BLaER1 treated with 17β-estradiol and CSF1 and Interleukin-3, amounts not matched to agents 10 nM and 100 nM (cell line): ENCODE measurements at regions not wholly inside any gene's neighbourhood (a gene's known extent, or its start where the extent isn't known, plus 50 kb on each side); places are given as distances from the start of the nearest gene placed in this dataset.
"Not testable (repeated sequence)": the region's sequence is repeated elsewhere in the genome, so short reads cannot be mapped to it uniquely, and the experiment has no call there.

Experiments used
- H3K27ac ChIP-seq, 11 experiments: shearing (Covaris generic); formaldehyde crosslinking; 2 replicates each; pipeline ENCODE4 v1.8.1; 2022
- H3K27me3 ChIP-seq, 11 experiments: shearing (Covaris generic); formaldehyde crosslinking; 2 replicates each; pipeline ENCODE4 v1.8.1; 2022
- H3K36me3 ChIP-seq, 11 experiments: shearing (Covaris generic); formaldehyde crosslinking; 2 replicates each; pipeline ENCODE4 v1.8.1; 2022
- H3K4me1 ChIP-seq, 10 experiments: shearing (Covaris generic); formaldehyde crosslinking; 2 replicates each; pipeline ENCODE4 v1.8.1; 2022
- H3K4me2 ChIP-seq, 11 experiments: shearing (Covaris generic); formaldehyde crosslinking; 2 replicates each; pipeline ENCODE4 v1.8.1; 2022
- H3K4me3 ChIP-seq, 10 experiments: shearing (Covaris generic); formaldehyde crosslinking; 2 replicates each; pipeline ENCODE4 v1.8.1; 2022
- H3K9ac ChIP-seq, 11 experiments: shearing (Covaris generic); formaldehyde crosslinking; 2 replicates each; pipeline ENCODE4 v1.8.1; 2022
- H3K9me3 ChIP-seq, 11 experiments: shearing (Covaris generic); formaldehyde crosslinking; replicated peaks in 1 of 11; 2 replicates each; pipeline ENCODE4 v1.8.1; 2022
- H4K20me1 ChIP-seq, 11 experiments: shearing (Covaris generic); formaldehyde crosslinking; 2 replicates each; pipeline ENCODE4 v1.8.1; 2022
- Cebpa-rat ChIP-seq, 11 experiments: shearing (Covaris generic); IDR thresholded peaks; 2 replicates each; pipeline ENCODE4 v1.8.1; 2022

DNA sequence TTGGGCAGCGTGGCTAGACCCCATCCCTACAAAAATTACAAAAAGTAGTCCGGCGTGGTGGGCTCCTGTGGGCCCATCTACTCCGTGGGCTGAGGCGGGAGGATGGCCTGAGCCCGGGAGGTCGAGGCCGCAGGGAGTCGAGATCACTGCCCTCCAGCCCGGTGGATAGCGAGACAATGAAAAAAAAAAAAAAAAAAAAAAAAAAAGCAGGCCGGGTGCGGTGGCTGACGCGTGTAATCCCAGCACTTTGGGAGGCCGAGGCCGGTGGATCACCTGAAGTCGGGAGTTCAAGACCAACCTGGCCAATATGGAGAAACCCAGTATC, 110.5 kb upstream of the LPCAT1 start:
- no peaks in the 10 kb centered on the region for H3K9me3 ChIP-seq
- H3K4me1 ChIP-seq = peaks cover 0 to 46% (median 42%) of the 10 kb centered on the region in 10 experiments; a peak in 17 of 20 replicates
- no peak for TF ChIP-seq Cebpa-rat (IDR thresholded peaks at IDR 0.05)
- H3K27ac ChIP-seq = peak overlapping the region; percentile 66 to 84 (median 76); a peak in 20 of 22 replicates
- peaks cover 26 to 68% (median 36%) of the 10 kb centered on the region in 11 experiments for H3K27me3 ChIP-seq
- peaks cover 0 to 10% (median 0%) of the 10 kb centered on the region in 11 experiments; a peak in 5 of 22 replicates for H4K20me1 ChIP-seq
- H3K4me2 ChIP-seq = peak overlapping the region; percentile 80 to 99 (median 96)
- peak overlapping the region; percentile 72 to 84 (median 81); a peak in 21 of 22 replicates for H3K9ac ChIP-seq
- peak overlapping the region; percentile 51 to 83 (median 67) for H3K4me3 ChIP-seq
- peaks cover 0 to 5% (median 0%) of the 10 kb centered on the region in 11 experiments; a peak in 2 of 22 replicates for H3K36me3 ChIP-seq

DNA sequence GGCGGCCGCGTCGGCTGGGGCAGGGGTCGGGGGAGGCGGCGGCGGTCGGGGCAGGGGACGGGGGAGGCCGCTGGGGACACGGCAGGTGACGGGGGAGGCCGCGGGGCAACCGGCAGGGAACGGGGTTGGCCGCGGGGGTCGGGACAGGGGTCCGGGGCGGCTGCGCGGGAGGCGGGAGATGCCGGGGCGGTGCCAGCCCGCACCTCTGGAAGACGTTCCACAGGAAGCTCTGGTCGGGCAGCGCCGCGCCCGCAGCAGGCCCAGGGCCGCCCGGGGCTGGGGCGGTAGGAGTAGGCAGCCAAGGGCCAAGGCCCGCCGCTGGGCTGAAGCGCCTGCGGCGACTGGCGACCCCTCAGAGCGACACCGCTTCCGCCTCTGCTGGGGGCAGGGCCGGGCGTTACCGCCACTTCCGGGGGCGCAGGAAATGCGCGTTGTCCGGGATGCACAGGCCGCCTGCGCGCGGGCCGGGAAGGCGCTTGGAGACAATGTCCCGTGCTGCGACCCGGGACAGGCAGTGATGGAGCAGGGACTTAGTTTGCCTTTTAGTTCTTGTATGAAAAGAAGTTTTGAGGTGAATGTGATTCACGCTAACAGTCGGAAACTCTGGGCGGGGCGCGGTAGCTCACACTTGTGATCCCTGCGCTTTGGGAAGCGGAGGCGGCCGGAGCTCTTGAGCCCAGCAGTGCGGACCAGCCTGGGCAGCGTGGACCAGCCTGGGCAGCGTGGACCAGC, 110.0 kb upstream of the LPCAT1 start:
- Histone ChIP-seq H3K9me3 (no peaks in the 10 kb centered on the region), H3K9ac (peak overlapping the region; percentile 72 to 84 (median 81)), H3K4me2 (peak overlapping the region; percentile 80 to 99 (median 96)), H3K27me3 (peaks cover 26 to 63% (median 36%) of the 10 kb centered on the region in 11 experiments), H3K4me1 (peaks cover 0 to 40% (median 36%) of the 10 kb centered on the region in 10 experiments; a peak in 17 of 20 replicates), H4K20me1 (peaks cover 0 to 5% (median 0%) of the 10 kb centered on the region in 11 experiments; a peak in 5 of 22 replicates), H3K4me3 (peak overlapping the region; percentile 51 to 83 (median 67)), H3K36me3 (peaks cover 0 to 5% (median 0%) of the 10 kb centered on the region in 11 experiments; a peak in 2 of 22 replicates), H3K27ac (peak overlapping the region; percentile 66 to 84 (median 76); a peak in 21 of 22 replicates)
- TF ChIP-seq Cebpa-rat (IDR thresholded peaks at IDR 0.05) = no peak

DNA sequence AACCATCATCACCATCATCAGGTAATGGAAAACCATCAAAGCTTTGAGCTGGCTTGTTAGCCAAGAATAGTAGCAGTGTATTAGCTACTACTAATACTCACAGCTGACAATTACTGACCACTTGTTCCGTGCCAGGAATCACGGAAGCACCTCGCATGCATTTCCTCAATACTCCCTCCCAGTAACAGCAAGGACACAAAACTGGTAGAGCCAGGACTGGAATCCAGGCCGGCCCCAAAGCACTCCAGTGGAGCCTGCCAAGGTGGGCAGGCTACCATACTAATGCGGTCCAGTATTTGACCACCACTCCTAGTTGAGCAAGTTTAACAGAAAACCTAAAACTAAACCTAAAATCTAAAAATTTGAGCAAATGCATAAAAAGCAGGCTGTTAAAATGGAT, 107.2 kb upstream of the LPCAT1 start:
- H3K9ac ChIP-seq, H3K4me2 ChIP-seq, H3K9me3 ChIP-seq, H3K27ac ChIP-seq, H4K20me1 ChIP-seq, H3K4me3 ChIP-seq: not testable (repeated sequence)
- peaks cover 0 to 26% (median 20%) of the 10 kb centered on the region in 10 experiments; a peak in 16 of 20 replicates for H3K4me1 ChIP-seq
- peaks cover 0 to 11% (median 0%) of the 10 kb centered on the region in 11 experiments; a peak in 2 of 22 replicates for H3K36me3 ChIP-seq
- H3K27me3 ChIP-seq = peaks cover 14 to 36% (median 22%) of the 10 kb centered on the region in 11 experiments

DNA sequence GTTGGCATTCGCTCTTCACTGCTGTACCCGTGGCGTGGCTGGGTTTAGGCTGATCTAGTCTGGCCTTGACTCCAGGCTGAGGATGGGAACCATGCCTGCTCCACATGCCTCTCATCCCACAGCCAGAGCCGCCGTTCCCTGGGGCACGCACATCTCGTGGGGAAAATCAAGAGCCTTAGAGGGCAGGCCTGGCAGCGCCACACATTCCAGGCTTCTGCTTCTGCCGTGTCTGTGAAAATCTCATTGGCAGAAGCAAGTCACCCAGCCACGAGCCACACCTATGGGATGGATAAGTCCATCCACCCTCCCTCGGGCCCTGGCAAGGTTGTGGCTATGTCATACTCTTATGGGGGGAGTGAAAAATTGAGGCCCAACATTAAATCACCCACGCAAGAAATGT, 102.6 kb upstream of the LPCAT1 start:
- Histone ChIP-seq H3K4me1 (peaks cover 0 to 13% (median 9%) of the 10 kb centered on the region in 10 experiments; a peak in 10 of 20 replicates), H3K36me3 (peaks cover 0 to 30% (median 14%) of the 10 kb centered on the region in 11 experiments; a peak in 9 of 22 replicates), H3K4me2 (peak overlapping the region in 7 of 11 experiments; percentile 20 to 55 (median 40); a peak in 12 of 22 replicates), H3K9me3 (peaks cover 32 to 37% (median 35%) of the 10 kb centered on the region in 11 experiments)
- H4K20me1 ChIP-seq, H3K27ac ChIP-seq, H3K9ac ChIP-seq, H3K4me3 ChIP-seq, H3K27me3 ChIP-seq: not testable (repeated sequence)

DNA sequence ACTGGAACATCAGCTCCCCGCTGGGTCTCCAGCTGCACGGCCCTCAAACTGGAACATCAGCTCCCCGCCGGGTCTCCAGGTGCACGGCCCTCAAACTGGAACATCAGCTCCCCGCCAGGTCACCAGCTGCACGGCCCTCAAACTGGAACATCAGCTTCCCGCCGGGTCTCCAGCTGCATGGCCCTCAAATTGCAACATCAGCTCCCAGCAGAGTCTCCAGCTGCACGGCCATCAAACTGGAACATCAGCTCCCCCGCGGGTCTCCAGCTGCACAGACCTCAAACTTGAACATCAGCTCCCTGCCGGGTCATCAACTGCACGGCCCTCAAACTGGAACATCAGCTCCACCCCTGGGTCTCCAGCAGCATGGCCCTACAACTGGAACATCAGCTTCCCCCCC, 95.8 kb upstream of the LPCAT1 start:
- Histone ChIP-seq H3K36me3 (peaks cover 0 to 32% (median 19%) of the 10 kb centered on the region in 11 experiments; a peak in 11 of 22 replicates), H3K27ac (peak overlapping the region in 6 of 11 experiments; percentile 30 to 80 (median 69); a peak in 9 of 22 replicates), H3K4me2 (peak overlapping the region in 9 of 11 experiments; percentile 47 to 75 (median 68); a peak in 17 of 22 replicates), H3K9ac (peak overlapping the region in 2 of 11 experiments; percentile 39 to 60; a peak in 3 of 22 replicates), H3K4me1 (peaks cover 9 to 42% (median 34%) of the 10 kb centered on the region in 10 experiments; a peak in 18 of 20 replicates), H3K27me3 (peaks cover 0 to 69% (median 6%) of the 10 kb centered on the region in 11 experiments; a peak in 11 of 22 replicates), H3K9me3 (peaks cover 46 to 82% (median 75%) of the 10 kb centered on the region in 11 experiments), H4K20me1 (peaks cover 0 to 31% (median 0%) of the 10 kb centered on the region in 11 experiments; a peak in 7 of 22 replicates)
- TF ChIP-seq Cebpa-rat (IDR thresholded peaks at IDR 0.05) = peak in 3 of 11 experiments; percentile 69 to 79 (median 72); a peak in 4 of 22 replicates
- H3K4me3 ChIP-seq = not testable (repeated sequence)

DNA sequence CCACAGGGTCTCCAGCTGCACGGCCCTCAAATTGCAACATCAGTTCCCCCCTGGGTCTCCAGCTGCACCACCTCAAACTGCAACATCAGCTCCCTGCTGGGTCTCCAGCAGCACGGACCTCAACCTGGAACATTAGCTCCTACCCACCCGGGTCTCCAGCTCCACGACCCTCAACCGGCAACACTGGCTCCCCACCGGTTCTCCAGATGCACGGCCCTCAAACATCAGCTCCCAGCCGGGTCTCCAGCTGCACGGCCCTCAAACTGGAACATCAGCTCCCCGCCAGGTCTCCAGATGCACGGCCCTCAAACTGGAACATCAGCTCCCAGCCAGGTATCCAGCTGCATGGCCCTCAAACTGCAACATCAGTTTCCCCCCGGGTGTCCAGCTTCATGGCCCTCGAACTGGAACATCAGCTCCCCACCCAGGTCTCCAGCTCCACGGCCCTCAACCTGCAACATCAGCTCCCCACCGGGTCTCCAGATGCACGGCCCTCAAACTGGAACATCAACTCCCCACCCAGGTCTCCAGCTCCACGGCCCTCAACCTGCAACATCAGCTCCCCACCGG, 94.6 kb upstream of the LPCAT1 start:
- H3K27me3 ChIP-seq = peaks cover 0 to 80% (median 6%) of the 10 kb centered on the region in 11 experiments; a peak in 11 of 22 replicates
- peaks cover 0 to 39% (median 1%) of the 10 kb centered on the region in 11 experiments; a peak in 8 of 22 replicates for H4K20me1 ChIP-seq
- H3K4me2 ChIP-seq = peak overlapping the region in 9 of 11 experiments; percentile 47 to 75 (median 68); a peak in 18 of 22 replicates
- not testable (repeated sequence) for H3K9ac ChIP-seq
- H3K36me3 ChIP-seq = peaks cover 0 to 27% (median 13%) of the 10 kb centered on the region in 11 experiments; a peak in 11 of 22 replicates
- peak overlapping the region in 4 of 11 experiments; percentile 65 to 80 (median 75); a peak in 5 of 22 replicates for H3K27ac ChIP-seq
- H3K9me3 ChIP-seq = peaks cover 35 to 71% (median 63%) of the 10 kb centered on the region in 11 experiments
- peak overlapping the region in 2 of 10 experiments; percentile 8 to 10; a peak in 2 of 20 replicates for H3K4me3 ChIP-seq
- H3K4me1 ChIP-seq = peaks cover 9 to 53% (median 38%) of the 10 kb centered on the region in 10 experiments; a peak in 18 of 20 replicates

DNA sequence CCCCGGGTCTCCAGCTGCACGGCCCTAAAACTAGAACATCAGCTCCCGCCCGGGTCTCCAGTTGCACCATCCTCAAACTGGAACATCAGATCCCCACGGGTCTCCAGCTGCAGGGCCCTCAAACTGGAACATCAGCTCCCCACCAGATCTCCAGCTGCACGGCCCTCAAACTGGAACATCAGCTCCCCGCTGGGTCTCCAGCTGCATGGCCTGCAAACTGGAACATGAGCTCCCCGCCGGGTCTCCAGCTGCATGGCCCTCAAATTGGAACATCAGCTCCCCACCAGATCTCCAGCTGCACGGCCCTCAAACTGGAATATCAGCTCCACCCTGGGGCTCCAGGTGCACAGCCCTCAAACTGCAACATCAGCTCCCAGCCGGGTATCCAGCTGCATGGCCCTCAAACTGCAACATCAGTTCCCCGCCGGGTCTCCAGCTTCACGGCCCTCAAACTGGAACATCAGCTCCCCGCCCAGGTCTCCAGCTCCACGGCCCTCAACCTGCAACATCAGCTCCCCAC, 93.5 kb upstream of the LPCAT1 start:
- peaks cover 0 to 45% (median 3%) of the 10 kb centered on the region in 11 experiments; a peak in 8 of 22 replicates for H4K20me1 ChIP-seq

DNA sequence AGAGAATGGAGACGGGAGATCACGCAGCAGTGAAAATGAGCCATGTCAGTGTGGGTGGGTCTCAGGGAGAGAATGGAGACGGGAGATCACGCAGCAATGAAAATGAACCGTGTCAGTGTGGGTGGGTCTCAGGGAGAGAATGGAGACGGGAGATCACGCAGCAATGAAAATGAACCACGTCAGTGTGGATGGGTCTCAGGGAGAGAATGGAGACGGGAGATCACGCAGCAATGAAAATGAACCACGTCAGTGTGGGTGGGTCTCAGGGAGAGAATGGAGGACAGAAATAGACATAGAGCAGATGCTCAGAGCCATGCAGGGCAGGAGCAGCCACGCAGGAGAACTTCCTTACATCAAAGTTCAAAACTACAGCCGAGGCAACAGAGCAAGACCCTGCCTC, 89.8 kb upstream of the LPCAT1 start:
- H3K9me3 ChIP-seq = peaks cover 0 to 22% (median 15%) of the 10 kb centered on the region in 11 experiments; a peak in 13 of 22 replicates
- H3K27me3 ChIP-seq = peaks cover 0 to 98% (median 16%) of the 10 kb centered on the region in 11 experiments; a peak in 15 of 22 replicates
- not testable (repeated sequence) for H3K4me3 ChIP-seq, H3K27ac ChIP-seq, H3K9ac ChIP-seq
- H4K20me1 ChIP-seq = peaks cover 0 to 55% (median 9%) of the 10 kb centered on the region in 11 experiments; a peak in 12 of 22 replicates
- peaks cover 0 to 15% (median 0%) of the 10 kb centered on the region in 11 experiments; a peak in 4 of 22 replicates for H3K36me3 ChIP-seq
- peak overlapping the region in 8 of 11 experiments; percentile 26 to 61 (median 50); a peak in 11 of 22 replicates for H3K4me2 ChIP-seq
- H3K4me1 ChIP-seq = peaks cover 7 to 43% (median 28%) of the 10 kb centered on the region in 10 experiments

More for the DNA sequence above, 93.5 kb upstream of the LPCAT1 start:
- Histone ChIP-seq H3K9me3 (peaks cover 25 to 60% (median 53%) of the 10 kb centered on the region in 11 experiments), H3K27me3 (peaks cover 0 to 91% (median 6%) of the 10 kb centered on the region in 11 experiments; a peak in 11 of 22 replicates), H3K36me3 (peaks cover 0 to 26% (median 11%) of the 10 kb centered on the region in 11 experiments; a peak in 10 of 22 replicates), H3K4me2 (peak overlapping the region in 8 of 11 experiments; percentile 61 to 75 (median 68); a peak in 14 of 22 replicates), H3K4me1 (peaks cover 9 to 55% (median 38%) of the 10 kb centered on the region in 10 experiments; a peak in 18 of 20 replicates)
- H3K27ac ChIP-seq, H3K9ac ChIP-seq, H3K4me3 ChIP-seq: not testable (repeated sequence)

DNA sequence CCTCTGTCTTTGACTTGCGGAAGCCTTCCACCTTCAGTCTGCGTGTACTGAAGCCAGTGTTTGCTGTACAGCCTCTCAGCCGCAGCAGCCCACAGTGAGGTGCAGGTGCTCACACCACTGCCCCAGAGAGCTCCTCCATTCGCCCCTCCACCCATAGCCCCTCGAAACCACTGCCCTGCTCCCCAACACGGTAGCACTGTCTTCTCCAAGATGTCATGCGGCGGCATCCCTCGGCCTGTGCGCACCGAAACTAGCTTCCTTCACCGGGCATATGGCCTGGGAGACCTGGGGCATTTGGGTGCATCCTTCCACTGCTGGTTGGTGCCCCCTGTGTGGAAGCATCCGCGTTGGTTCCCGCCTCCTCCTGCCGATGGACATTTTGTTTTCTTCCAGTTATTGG, 86.8 kb upstream of the LPCAT1 start:
- H3K9ac ChIP-seq, H3K27ac ChIP-seq, H3K4me3 ChIP-seq, H3K4me2 ChIP-seq, H3K36me3 ChIP-seq: not testable (repeated sequence)
- peaks cover 0 to 11% (median 0%) of the 10 kb centered on the region in 11 experiments; a peak in 2 of 22 replicates for H3K9me3 ChIP-seq
- H4K20me1 ChIP-seq = peaks cover 0 to 65% (median 11%) of the 10 kb centered on the region in 11 experiments; a peak in 12 of 22 replicates
- H3K27me3 ChIP-seq = peaks cover 0 to 96% (median 22%) of the 10 kb centered on the region in 11 experiments; a peak in 16 of 22 replicates
- H3K4me1 ChIP-seq = peaks cover 15 to 41% (median 26%) of the 10 kb centered on the region in 10 experiments; a peak in 19 of 20 replicates

DNA sequence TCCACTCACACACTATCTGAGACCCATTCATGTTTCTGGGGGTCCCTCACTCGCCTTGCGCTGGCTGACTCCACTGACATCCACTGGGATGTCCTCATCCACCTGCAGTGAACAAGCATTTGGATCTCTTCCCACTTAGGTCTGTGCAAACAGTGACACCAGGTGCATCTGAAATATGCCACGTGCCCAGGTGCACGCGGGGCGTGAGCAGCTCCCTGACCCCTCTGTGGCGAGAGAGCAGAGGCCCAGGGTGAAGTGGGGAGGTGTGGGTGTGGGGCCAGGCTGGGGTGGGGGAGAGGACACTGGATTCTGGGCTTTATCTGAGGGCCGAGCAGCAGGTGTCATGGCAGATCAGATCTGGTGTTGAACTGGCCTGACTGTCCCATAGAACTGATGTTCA, 85.4 kb upstream of the LPCAT1 start:
- H3K27ac ChIP-seq, H3K9ac ChIP-seq, H3K36me3 ChIP-seq, H3K4me3 ChIP-seq: not testable (repeated sequence)
- Histone ChIP-seq H3K4me1 (peaks cover 15 to 33% (median 26%) of the 10 kb centered on the region in 10 experiments; a peak in 19 of 20 replicates), H3K9me3 (peaks cover 0 to 11% (median 0%) of the 10 kb centered on the region in 11 experiments; a peak in 2 of 22 replicates), H3K4me2 (peak overlapping the region in 7 of 11 experiments; percentile 58 to 72 (median 68); a peak in 15 of 22 replicates), H3K27me3 (peaks cover 0 to 96% (median 22%) of the 10 kb centered on the region in 11 experiments; a peak in 16 of 22 replicates), H4K20me1 (peaks cover 0 to 70% (median 11%) of the 10 kb centered on the region in 11 experiments; a peak in 13 of 22 replicates)

DNA sequence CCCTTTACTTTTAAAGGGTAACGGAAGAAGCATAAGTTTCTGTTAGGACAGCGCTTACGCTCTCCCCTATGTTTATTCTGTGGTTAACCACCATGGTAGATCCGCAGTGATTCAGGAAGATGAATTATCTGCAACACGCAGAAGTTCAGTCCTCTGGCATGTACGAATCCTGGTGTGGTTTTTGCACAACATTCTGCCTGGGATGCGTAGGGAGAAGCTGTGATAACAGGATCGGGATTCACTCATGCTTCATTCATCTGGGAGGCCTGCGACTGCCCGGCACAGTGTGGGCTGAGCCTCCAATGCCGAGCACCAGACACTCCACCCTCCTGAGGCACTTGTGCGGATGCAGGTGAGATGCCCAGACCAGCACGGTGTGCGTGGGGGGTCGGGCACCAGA, 84.6 kb upstream of the LPCAT1 start:
- Histone ChIP-seq H3K27me3 (peaks cover 0 to 96% (median 22%) of the 10 kb centered on the region in 11 experiments; a peak in 16 of 22 replicates), H3K4me2 (peak overlapping the region; percentile 46 to 72 (median 66))
- H3K27ac ChIP-seq = not testable (repeated sequence)

More for the DNA sequence above, 84.6 kb upstream of the LPCAT1 start:
- not testable (repeated sequence) for H3K36me3 ChIP-seq, H3K9ac ChIP-seq, H3K4me3 ChIP-seq
- Histone ChIP-seq H3K9me3 (peaks cover 0 to 11% (median 0%) of the 10 kb centered on the region in 11 experiments; a peak in 2 of 22 replicates), H4K20me1 (peaks cover 0 to 74% (median 17%) of the 10 kb centered on the region in 11 experiments; a peak in 13 of 22 replicates), H3K4me1 (peaks cover 15 to 27% (median 22%) of the 10 kb centered on the region in 10 experiments; a peak in 19 of 20 replicates)
